ENCODE measurements at regions not wholly inside any gene's neighbourhood (a gene's known extent, or its start where the extent isn't known, plus 50 kb on each side); places are given as distances from the start of the nearest gene placed in this dataset.

DNA sequence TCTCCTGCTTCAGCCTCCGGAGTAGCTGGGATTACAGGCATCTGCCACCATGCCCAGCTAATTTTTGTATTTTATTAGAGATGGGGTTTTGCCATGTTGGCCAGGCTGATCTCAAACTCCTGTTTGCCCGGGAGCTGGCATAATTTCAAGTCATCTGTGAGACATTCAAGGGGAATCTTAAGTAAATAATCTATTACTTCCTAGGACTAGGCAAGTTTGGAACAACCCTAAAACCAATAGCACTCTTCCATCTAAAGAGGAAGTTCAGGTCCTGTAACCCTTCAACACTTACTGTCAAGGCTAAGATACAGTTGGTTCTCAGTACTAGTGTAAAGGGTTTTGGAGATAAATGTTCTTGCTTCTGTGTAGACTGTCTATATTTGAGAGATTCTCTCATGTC lies 267.8 kb upstream of the IRAK1BP1 start:
- no peaks in the 10 kb centered on the region for H3K36me3 Mint-ChIP-seq (ENCODE audit: insufficient read depth, unreplicated experiment)
- ChIA-PET POLR2A (interaction anchor here (1.2 to 1.5 kb wide), 2 partner anchors 11 to 211 kb away, joined by 5 to 6 read pairs; no protein-coding TSS in a partner anchor), CTCF (interaction anchor here (0.7 to 3.6 kb wide), 2 partner anchors 11 to 14 kb away, joined by 4 to 15 read pairs; no protein-coding TSS in a partner anchor)
- peak overlapping the region; percentile 86 for H3K27ac Mint-ChIP-seq (ENCODE audit: low read depth, unreplicated experiment)
- peaks cover 28% of the 10 kb centered on the region for H3K4me1 Mint-ChIP-seq (ENCODE audit: insufficient read depth, unreplicated experiment)
- intact Hi-C loops (cut with micrococcal nuclease) = no loop called here
- no TSS peak for BruUV-seq (replicated peaks)
- H3K27me3 Mint-ChIP-seq (ENCODE audit: insufficient read depth, unreplicated experiment) = no peaks in the 10 kb centered on the region
- no peak overlapping the region for H3K4me3 Mint-ChIP-seq (ENCODE audit: unreplicated experiment)
- peak; percentile 9 for DNase-seq (ENCODE audit: unreplicated experiment)
- peaks cover 8% of the 10 kb centered on the region for H3K9me3 Mint-ChIP-seq (ENCODE audit: unreplicated experiment)
- TF ChIP-seq, protein P1, sequence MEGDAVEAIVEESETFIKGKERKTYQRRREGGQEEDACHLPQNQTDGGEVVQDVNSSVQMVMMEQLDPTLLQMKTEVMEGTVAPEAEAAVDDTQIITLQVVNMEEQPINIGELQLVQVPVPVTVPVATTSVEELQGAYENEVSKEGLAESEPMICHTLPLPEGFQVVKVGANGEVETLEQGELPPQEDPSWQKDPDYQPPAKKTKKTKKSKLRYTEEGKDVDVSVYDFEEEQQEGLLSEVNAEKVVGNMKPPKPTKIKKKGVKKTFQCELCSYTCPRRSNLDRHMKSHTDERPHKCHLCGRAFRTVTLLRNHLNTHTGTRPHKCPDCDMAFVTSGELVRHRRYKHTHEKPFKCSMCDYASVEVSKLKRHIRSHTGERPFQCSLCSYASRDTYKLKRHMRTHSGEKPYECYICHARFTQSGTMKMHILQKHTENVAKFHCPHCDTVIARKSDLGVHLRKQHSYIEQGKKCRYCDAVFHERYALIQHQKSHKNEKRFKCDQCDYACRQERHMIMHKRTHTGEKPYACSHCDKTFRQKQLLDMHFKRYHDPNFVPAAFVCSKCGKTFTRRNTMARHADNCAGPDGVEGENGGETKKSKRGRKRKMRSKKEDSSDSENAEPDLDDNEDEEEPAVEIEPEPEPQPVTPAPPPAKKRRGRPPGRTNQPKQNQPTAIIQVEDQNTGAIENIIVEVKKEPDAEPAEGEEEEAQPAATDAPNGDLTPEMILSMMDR (IDR thresholded peaks at IDR 0.05; ENCODE audit: unreplicated experiment) = no peak

- H3K4me3 Mint-ChIP-seq (ENCODE audit: unreplicated experiment) = peak overlapping the region; percentile 60
- intact Hi-C loops (cut with micrococcal nuclease) = loop anchor here (10.0 kb wide), 1 partner anchor 209 kb away; no protein-coding TSS in a partner anchor
- H3K4me1 Mint-ChIP-seq (ENCODE audit: insufficient read depth, unreplicated experiment) = peaks cover 26% of the 10 kb centered on the region
- TF ChIP-seq, protein P1 (IDR thresholded peaks at IDR 0.05; ENCODE audit: unreplicated experiment) = no peak
- peak overlapping the region; percentile 83 for H3K27ac Mint-ChIP-seq (ENCODE audit: low read depth, unreplicated experiment)
- CTCF ChIA-PET = interaction anchor here (0.7 to 2.4 kb wide), 2 partner anchors 8 to 538 kb away, joined by 3 to 7 read pairs; no protein-coding TSS in a partner anchor
- peak; percentile 81 for DNase-seq (ENCODE audit: unreplicated experiment)
- H3K9me3 Mint-ChIP-seq (ENCODE audit: unreplicated experiment) = peaks cover 8% of the 10 kb centered on the region
- H3K27me3 Mint-ChIP-seq (ENCODE audit: insufficient read depth, unreplicated experiment) = no peaks in the 10 kb centered on the region
- BruUV-seq (replicated peaks) = no TSS peak
- H3K36me3 Mint-ChIP-seq (ENCODE audit: insufficient read depth, unreplicated experiment) = no peaks in the 10 kb centered on the region
- POLR2A ChIA-PET = interaction anchor here (0.7 to 1.5 kb wide), 5 partner anchors 8 to 205 kb away, joined by 3 to 8 read pairs (median 4); no protein-coding TSS in a partner anchor
Measured at GRCh38 chr6:78605909-78606446, 261.4 kb upstream of the IRAK1BP1 start.

GRCh38 chr6:78607189-78607588 lies 260.2 kb upstream of the IRAK1BP1 start:
- peak overlapping the region; percentile 83 for H3K27ac Mint-ChIP-seq (ENCODE audit: low read depth, unreplicated experiment)
- H3K36me3 Mint-ChIP-seq (ENCODE audit: insufficient read depth, unreplicated experiment) = no peaks in the 10 kb centered on the region
- H3K4me1 Mint-ChIP-seq (ENCODE audit: insufficient read depth, unreplicated experiment) = peaks cover 26% of the 10 kb centered on the region
- TF ChIP-seq, protein P1 (IDR thresholded peaks at IDR 0.05; ENCODE audit: unreplicated experiment) = no peak
- BruUV-seq (replicated peaks) = no TSS peak
- intact Hi-C loops (cut with micrococcal nuclease) = loop anchor here (10.0 kb wide), 1 partner anchor 208 kb away; no protein-coding TSS in a partner anchor
- ChIA-PET CTCF (interaction anchor here (2.4 kb wide), 1 partner anchor 9 kb away, joined by 7 read pairs; no protein-coding TSS in a partner anchor), POLR2A (no interaction called here)
- H3K4me3 Mint-ChIP-seq (ENCODE audit: unreplicated experiment) = no peak overlapping the region
- peak; percentile 25 for DNase-seq (ENCODE audit: unreplicated experiment)
- no peaks in the 10 kb centered on the region for H3K27me3 Mint-ChIP-seq (ENCODE audit: insufficient read depth, unreplicated experiment)
- peaks cover 7% of the 10 kb centered on the region for H3K9me3 Mint-ChIP-seq (ENCODE audit: unreplicated experiment)

DNA sequence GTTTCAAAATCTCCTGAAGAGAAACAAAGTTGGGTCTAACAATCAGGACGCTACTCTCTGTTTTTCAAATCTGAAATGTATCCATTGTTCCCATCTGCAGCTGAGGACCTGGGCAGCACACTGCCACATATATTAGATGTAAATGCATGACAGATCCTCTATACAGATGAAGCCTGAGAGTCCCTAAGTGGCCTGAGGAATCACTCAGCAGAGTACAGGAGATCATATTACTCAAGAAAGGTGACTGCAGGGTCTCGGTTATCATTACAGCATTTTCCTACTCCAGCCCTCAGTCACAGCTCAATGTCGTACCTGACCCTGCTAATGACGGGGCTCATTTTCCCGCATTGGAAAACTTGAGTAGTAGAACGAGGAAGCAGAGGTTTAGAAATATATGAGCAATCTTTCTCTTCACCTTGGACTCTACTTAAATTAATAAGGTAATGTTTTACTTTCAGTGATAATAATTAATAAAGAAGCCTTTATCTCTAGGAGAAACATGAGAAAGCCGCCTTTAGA lies 256.2 kb upstream of the IRAK1BP1 start:
- intact Hi-C loops (cut with micrococcal nuclease) = loop anchor here (5.0 kb wide), 1 partner anchor 174 kb away; no protein-coding TSS in a partner anchor
- Mint-ChIP-seq H3K27me3 (ENCODE audit: insufficient read depth, unreplicated experiment) (no peaks in the 10 kb centered on the region), H3K27ac (ENCODE audit: low read depth, unreplicated experiment) (no peak overlapping the region), H3K4me3 (ENCODE audit: unreplicated experiment) (no peak overlapping the region), H3K4me1 (ENCODE audit: insufficient read depth, unreplicated experiment) (peaks cover 19% of the 10 kb centered on the region), H3K9me3 (ENCODE audit: unreplicated experiment) (peaks cover 7% of the 10 kb centered on the region), H3K36me3 (ENCODE audit: insufficient read depth, unreplicated experiment) (no peaks in the 10 kb centered on the region)
- CTCF ChIA-PET = interaction anchor here (0.6 to 2.3 kb wide), 16 partner anchors 12 to 1521 kb away, joined by 3 to 15 read pairs (median 3); no protein-coding TSS in a partner anchor
- no peak for DNase-seq (ENCODE audit: unreplicated experiment)
- POLR2A ChIA-PET = no interaction called here
- TF ChIP-seq, protein P1 (IDR thresholded peaks at IDR 0.05; ENCODE audit: unreplicated experiment) = no peak
- no TSS peak for BruUV-seq (replicated peaks)
